Activated CD4-positive, alpha-beta memory T cell treated with anti-CD3 and anti-CD28 coated beads, Interleukin-2, amount 10 ng/mL, durations not matched to agents 7 days and 5 days (primary cell): ENCODE measurements at regions not wholly inside any gene's neighbourhood (a gene's known extent, or its start where the extent isn't known, plus 50 kb on each side); places are given as distances from the start of the nearest gene placed in this dataset.

Experiments used
- CTCF ChIA-PET: fragments of 350-600 bp; sonication (Branson Sonifier 250); formaldehyde crosslinking; loops from one replicate; lab custom pipeline; 2021; ENCODE audit warnings: antibody characterized with exemption, inconsistent platforms; lab: Charles Lee
- POLR2A ChIA-PET: fragments of 350-600 bp; sonication (Branson Sonifier 250); formaldehyde crosslinking; loops from one replicate; lab custom pipeline; 2021; ENCODE audit warnings: antibody characterized with exemption; lab: Charles Lee
- DNase-seq: peaks from one replicate; pipeline ENCODE4 v3.0.0-alpha.2; 2020
- H3K27ac Mint-ChIP-seq: one replicate; pipeline ENCODE4 v1.8.0; 2021; ENCODE audit warnings: mild to moderate bottlenecking, mixed read lengths
- H3K27me3 Mint-ChIP-seq: one replicate; pipeline ENCODE4 v1.8.0; 2021; ENCODE audit warnings: mixed read lengths
- H3K36me3 Mint-ChIP-seq: one replicate; pipeline ENCODE4 v1.8.0; 2021; ENCODE audit warnings: low read depth, mixed read lengths
- H3K4me1 Mint-ChIP-seq: one replicate; pipeline ENCODE4 v1.8.0; 2021; ENCODE audit warnings: mixed read lengths
- H3K4me3 Mint-ChIP-seq: one replicate; pipeline ENCODE4 v1.8.0; 2021; ENCODE audit warnings: mild to moderate bottlenecking, mixed read lengths
- H3K9me3 Mint-ChIP-seq: one replicate; pipeline ENCODE4 v1.8.0; 2021; ENCODE audit warnings: mixed read lengths

- ChIA-PET POLR2A (no interaction called here), CTCF (no interaction called here)
- Mint-ChIP-seq H3K9me3 (peaks cover 11% of the 10 kb centered on the region), H3K36me3 (no peaks in the 10 kb centered on the region), H3K4me3 (no peak overlapping the region), H3K4me1 (no peaks in the 10 kb centered on the region), H3K27ac (no peak overlapping the region), H3K27me3 (no peaks in the 10 kb centered on the region)
- no peak for DNase-seq
Observed at GRCh38 chr13:56837161-56837560, 303.6 kb upstream of the PRR20A start.

- no peak overlapping the region for H3K27ac Mint-ChIP-seq
- no peaks in the 10 kb centered on the region for H3K9me3 Mint-ChIP-seq
- DNase-seq, result no peak
- H3K27me3 Mint-ChIP-seq, result no peaks in the 10 kb centered on the region
- H3K4me3 Mint-ChIP-seq, result no peak overlapping the region
- POLR2A ChIA-PET, result no interaction called here
- H3K36me3 Mint-ChIP-seq, result no peaks in the 10 kb centered on the region
- CTCF ChIA-PET, result no interaction called here
- H3K4me1 Mint-ChIP-seq, result no peaks in the 10 kb centered on the region
Observed at GRCh38 chr13:56850852-56851251, 289.9 kb upstream of the PRR20A start.

DNA sequence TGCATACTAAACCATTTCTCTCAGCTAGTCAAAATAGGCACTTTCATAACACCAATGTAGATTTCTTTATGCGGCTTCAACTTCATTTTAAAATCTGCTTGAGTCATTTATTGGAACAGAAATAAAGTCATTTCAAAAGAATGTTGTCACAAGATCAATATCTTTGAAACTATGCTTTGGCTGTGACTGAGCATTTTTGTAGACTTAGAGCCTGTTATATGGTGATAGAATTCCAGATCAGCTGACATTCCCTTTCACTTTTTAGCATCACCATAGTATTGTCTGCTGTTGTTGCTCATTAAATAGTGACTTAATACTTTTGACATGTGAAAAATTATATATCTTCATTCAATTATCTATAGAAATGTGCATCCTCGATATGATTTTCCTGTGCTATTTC lies 279.2 kb upstream of the PRR20A start:
- Mint-ChIP-seq H3K4me1 (no peaks in the 10 kb centered on the region), H3K4me3 (no peak overlapping the region), H3K36me3 (no peaks in the 10 kb centered on the region), H3K27me3 (no peaks in the 10 kb centered on the region), H3K27ac (no peak overlapping the region), H3K9me3 (peaks cover 4% of the 10 kb centered on the region)
- ChIA-PET POLR2A (no interaction called here), CTCF (no interaction called here)
- DNase-seq, result no peak

- Mint-ChIP-seq H3K4me1 (no peaks in the 10 kb centered on the region), H3K27ac (no peak overlapping the region), H3K27me3 (no peaks in the 10 kb centered on the region), H3K4me3 (no peak overlapping the region), H3K9me3 (peaks cover 2% of the 10 kb centered on the region), H3K36me3 (no peaks in the 10 kb centered on the region)
- CTCF ChIA-PET, result no interaction called here
- no peak for DNase-seq
- POLR2A ChIA-PET, result no interaction called here
Observed at GRCh38 chr13:56864451-56864850, 276.3 kb upstream of the PRR20A start.

DNA sequence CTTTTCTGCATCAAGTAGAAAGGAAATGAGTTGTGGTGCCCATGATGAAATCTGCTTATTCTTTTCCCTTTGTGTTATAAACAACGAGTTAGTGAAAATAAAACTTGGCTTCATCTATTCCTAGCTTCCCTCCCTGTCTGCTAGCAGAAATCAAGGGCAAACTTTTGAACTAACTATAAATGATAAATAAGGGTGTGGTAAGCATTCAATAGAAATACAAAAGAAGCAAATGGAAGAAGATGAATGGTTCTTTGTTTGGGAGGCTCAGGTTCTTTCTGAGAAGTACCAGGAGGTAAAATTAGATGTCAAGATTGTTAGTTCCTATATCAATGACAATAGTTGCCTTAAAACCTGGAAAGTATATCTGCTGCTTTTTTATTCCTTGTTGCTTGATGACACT lies 275.3 kb upstream of the PRR20A start:
- Mint-ChIP-seq H3K36me3 (no peaks in the 10 kb centered on the region), H3K9me3 (peaks cover 2% of the 10 kb centered on the region), H3K27me3 (no peaks in the 10 kb centered on the region), H3K4me3 (no peak overlapping the region), H3K27ac (no peak overlapping the region), H3K4me1 (no peaks in the 10 kb centered on the region)
- ChIA-PET POLR2A (no interaction called here), CTCF (no interaction called here)
- DNase-seq, result no peak

- ChIA-PET POLR2A (no interaction called here), CTCF (no interaction called here)
- no peaks in the 10 kb centered on the region for H3K4me1 Mint-ChIP-seq
- H3K27me3 Mint-ChIP-seq, result no peaks in the 10 kb centered on the region
- no peak for DNase-seq
- H3K36me3 Mint-ChIP-seq, result no peaks in the 10 kb centered on the region
- peaks cover 4% of the 10 kb centered on the region for H3K9me3 Mint-ChIP-seq
- no peak overlapping the region for H3K27ac Mint-ChIP-seq
- H3K4me3 Mint-ChIP-seq, result no peak overlapping the region
Observed at GRCh38 chr13:56869671-56870070, 271.0 kb upstream of the PRR20A start.

DNA sequence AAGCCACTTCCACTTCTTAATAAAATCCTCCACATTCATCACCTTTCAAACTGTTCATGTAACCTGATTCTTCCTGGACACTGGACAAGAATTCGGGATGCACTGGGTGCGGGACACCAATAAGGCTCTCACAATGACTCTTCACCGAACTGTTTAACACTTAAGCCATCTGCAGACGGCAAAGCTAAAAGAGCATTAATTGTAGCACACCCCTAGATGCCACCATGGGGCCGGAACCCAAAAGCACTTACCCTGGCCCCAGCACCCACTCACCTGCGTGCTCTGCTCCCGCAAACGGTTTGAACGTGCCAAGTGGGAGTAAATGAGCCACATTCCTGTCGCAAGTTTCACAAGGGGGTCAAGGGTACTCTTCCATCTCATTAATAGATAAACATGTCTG lies 254.3 kb upstream of the PRR20A start:
- DNase-seq, result no peak
- POLR2A ChIA-PET, result no interaction called here
- Mint-ChIP-seq H3K27me3 (no peaks in the 10 kb centered on the region), H3K27ac (no peak overlapping the region), H3K9me3 (peaks cover 7% of the 10 kb centered on the region), H3K36me3 (no peaks in the 10 kb centered on the region), H3K4me3 (no peak overlapping the region), H3K4me1 (no peaks in the 10 kb centered on the region)
- CTCF ChIA-PET, result no interaction called here

GRCh38 chr13:56888455-56888854 lies 252.3 kb upstream of the PRR20A start:
- Mint-ChIP-seq H3K9me3 (peaks cover 6% of the 10 kb centered on the region), H3K27me3 (no peaks in the 10 kb centered on the region), H3K4me1 (no peaks in the 10 kb centered on the region), H3K4me3 (no peak overlapping the region), H3K36me3 (no peaks in the 10 kb centered on the region), H3K27ac (no peak overlapping the region)
- CTCF ChIA-PET, result no interaction called here
- no peak for DNase-seq
- POLR2A ChIA-PET, result no interaction called here

- H3K4me3 Mint-ChIP-seq, result no peak overlapping the region
- CTCF ChIA-PET, result no interaction called here
- no peak overlapping the region for H3K27ac Mint-ChIP-seq
- no peaks in the 10 kb centered on the region for H3K36me3 Mint-ChIP-seq
- POLR2A ChIA-PET, result no interaction called here
- no peaks in the 10 kb centered on the region for H3K27me3 Mint-ChIP-seq
- no peaks in the 10 kb centered on the region for H3K4me1 Mint-ChIP-seq
- H3K9me3 Mint-ChIP-seq, result no peaks in the 10 kb centered on the region
- DNase-seq, result no peak
Observed at GRCh38 chr13:56893843-56894242, 246.9 kb upstream of the PRR20A start.

DNA sequence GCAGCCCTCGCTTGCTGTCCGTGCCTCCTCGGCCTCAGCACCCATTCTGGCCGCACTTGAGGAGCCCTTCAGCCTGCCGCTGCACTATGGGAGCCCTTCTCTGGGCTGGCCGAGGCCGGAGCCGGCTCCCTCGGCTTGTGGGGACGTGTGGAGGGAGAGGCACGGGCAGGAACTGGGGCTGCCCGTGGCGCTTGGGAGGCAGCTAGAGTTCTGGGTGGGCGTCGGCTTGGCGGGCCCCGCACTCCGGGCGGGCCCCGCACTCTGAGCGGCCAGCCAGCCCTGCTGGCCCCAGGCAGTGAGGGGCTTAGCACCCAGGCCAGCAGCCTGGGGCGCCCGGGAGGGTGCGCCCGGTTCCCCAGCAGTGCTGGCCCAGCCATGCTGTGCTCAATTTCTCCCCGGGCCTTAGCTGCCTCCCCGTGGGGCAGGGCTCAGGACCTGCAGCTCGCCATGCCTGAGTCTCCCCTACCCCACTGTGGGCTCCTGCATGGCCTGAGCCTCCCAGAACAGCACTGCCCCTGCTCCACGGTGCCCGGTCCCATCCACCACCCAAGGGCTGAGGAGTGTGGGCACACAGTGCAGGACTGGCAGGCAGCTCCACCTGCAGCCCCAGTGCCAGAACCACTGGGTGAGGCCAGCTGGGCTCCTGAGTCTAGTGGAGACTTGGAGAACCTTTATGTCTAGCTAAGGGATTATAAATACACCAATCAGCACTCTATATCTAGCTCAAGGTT lies 240.0 kb upstream of the PRR20A start:
- Mint-ChIP-seq H3K9me3 (peaks cover 15% of the 10 kb centered on the region), H3K27me3 (no peaks in the 10 kb centered on the region), H3K4me3 (no peak overlapping the region), H3K36me3 (no peaks in the 10 kb centered on the region), H3K27ac (no peak overlapping the region), H3K4me1 (no peaks in the 10 kb centered on the region)
- CTCF ChIA-PET, result no interaction called here
- DNase-seq, result no peak
- POLR2A ChIA-PET, result no interaction called here

DNA sequence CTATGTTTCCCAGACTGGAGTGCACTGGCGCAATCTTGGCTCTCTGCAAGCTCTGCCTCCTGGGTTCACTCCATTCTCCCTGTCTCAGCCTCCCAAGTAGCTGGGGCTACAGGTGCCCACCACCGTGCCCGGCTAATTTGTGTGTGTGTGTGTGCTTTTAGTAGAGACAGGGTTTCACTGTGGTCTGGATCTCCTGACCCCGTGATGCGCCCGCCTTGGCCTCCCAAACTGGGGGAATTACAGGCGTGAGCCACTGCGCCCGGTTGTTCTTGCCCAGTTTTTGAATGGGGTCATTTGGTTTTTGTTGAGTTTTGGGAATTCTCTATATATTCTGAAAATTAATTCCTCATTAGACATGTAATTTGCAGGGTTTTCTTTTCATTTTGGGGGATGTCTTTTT lies 238.4 kb upstream of the PRR20A start:
- DNase-seq, result no peak
- Mint-ChIP-seq H3K9me3 (peaks cover 15% of the 10 kb centered on the region), H3K4me3 (no peak overlapping the region), H3K27me3 (no peaks in the 10 kb centered on the region), H3K27ac (no peak overlapping the region), H3K36me3 (no peaks in the 10 kb centered on the region), H3K4me1 (no peaks in the 10 kb centered on the region)
- ChIA-PET CTCF (no interaction called here), POLR2A (no interaction called here)

DNA sequence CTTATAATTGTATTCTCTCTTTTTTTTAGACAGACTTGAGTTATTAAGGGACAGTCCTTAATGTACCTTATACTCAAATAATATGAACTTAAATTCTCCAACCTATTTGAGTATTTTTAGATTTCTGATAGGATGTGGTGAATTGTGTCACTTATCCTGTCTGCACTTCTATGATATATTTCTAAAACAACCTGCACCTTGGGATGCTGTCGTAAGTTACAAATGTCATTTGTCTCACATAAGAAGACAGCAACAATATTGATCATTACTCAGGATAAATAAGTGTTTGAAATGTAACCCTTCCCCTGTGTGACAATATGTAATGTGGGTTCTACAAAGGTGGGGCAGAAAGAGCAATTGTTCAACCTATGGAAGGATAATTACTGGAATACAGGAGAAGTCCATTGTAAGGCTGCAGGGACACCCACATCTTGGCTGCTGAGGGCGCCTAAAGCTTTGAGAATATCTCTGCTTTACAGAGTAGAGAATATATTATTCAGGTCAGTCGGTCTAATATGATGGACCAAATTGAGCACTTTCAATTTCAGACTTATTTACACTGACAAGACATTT lies 236.9 kb upstream of the PRR20A start:
- Mint-ChIP-seq H3K9me3 (peaks cover 15% of the 10 kb centered on the region), H3K36me3 (no peaks in the 10 kb centered on the region), H3K4me3 (no peak overlapping the region), H3K27me3 (no peaks in the 10 kb centered on the region), H3K4me1 (no peaks in the 10 kb centered on the region), H3K27ac (no peak overlapping the region)
- ChIA-PET POLR2A (no interaction called here), CTCF (no interaction called here)
- DNase-seq, result no peak

DNA sequence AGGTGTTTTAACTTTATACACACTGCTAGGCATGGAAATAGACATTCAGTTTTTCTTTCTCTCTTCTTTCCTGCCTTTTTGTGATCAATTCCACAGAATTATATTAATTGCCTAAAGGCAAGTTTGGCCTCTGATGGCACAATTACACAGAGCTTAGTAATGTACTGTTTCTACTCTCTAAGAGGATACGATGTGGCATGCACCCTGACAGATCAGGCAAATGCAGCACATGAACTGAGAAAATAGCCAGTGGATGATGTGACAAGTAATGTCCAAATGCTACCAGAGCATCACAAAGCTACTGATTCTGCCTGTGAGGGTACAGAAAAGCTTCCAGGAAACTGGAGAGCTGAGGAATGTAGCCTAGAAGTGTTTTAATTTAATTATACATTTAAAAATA lies 233.8 kb upstream of the PRR20A start:
- Mint-ChIP-seq H3K36me3 (no peaks in the 10 kb centered on the region), H3K27ac (no peak overlapping the region), H3K4me3 (no peak overlapping the region), H3K4me1 (no peaks in the 10 kb centered on the region), H3K27me3 (no peaks in the 10 kb centered on the region), H3K9me3 (peaks cover 4% of the 10 kb centered on the region)
- DNase-seq, result no peak
- CTCF ChIA-PET, result no interaction called here
- POLR2A ChIA-PET, result no interaction called here

DNA sequence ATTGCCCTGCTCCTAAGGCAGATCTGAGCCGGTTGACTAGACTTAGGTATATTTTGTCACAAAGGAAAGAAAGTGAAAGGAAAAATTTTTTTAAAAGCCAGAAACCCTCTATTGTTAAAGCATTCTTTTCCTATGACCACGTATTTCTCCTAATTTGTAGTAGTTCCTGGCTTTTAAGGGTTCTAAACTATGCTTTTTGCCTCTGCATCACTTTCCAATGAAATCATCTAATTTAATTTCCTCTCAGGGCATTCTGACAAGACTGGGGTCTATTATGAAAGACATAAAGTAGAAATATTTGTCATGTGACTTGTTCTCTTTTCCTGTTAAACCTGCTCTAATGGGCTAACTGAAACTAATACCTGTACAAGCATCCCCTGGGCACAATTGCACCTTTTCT lies 233.0 kb upstream of the PRR20A start:
- H3K27me3 Mint-ChIP-seq, result no peaks in the 10 kb centered on the region
- no peak overlapping the region for H3K4me3 Mint-ChIP-seq
- POLR2A ChIA-PET, result no interaction called here

More for the DNA sequence above, 233.0 kb upstream of the PRR20A start:
- DNase-seq, result no peak
- Mint-ChIP-seq H3K36me3 (no peaks in the 10 kb centered on the region), H3K4me1 (no peaks in the 10 kb centered on the region), H3K9me3 (peaks cover 4% of the 10 kb centered on the region), H3K27ac (no peak overlapping the region)
- CTCF ChIA-PET, result no interaction called here
